Epithelial cell of proximal tubule (primary cell): ENCODE measurements at regions not wholly inside any gene's neighbourhood (a gene's known extent, or its start where the extent isn't known, plus 50 kb on each side); places are given as distances from the start of the nearest gene placed in this dataset.

Experiments
- DNase-seq: peaks from one replicate; pipeline ENCODE4 v3.0.0-alpha.2; 2011; ENCODE audit warnings: low read depth
- H3K4me3 ChIP-seq: 2 replicates; pipeline ENCODE4 v1.5.1; 2011; ENCODE audit warnings: low read depth, mild to moderate bottlenecking, low read length
- CTCF ChIP-seq: conservative IDR thresholded peaks from 2 replicates; pipeline ENCODE4 v1.5.1; 2012; ENCODE audit warnings: low read depth, mild to moderate bottlenecking, low read length

GRCh38 chr9:27756418-27756817 lies 183.1 kb upstream of the C9orf72 start:
- TF ChIP-seq CTCF = no peak
- no peak for DNase-seq
- H3K4me3 ChIP-seq = no peak overlapping the region

- TF ChIP-seq CTCF = no peak
- H3K4me3 ChIP-seq = no peak overlapping the region
- DNase-seq = no peak
Measured at GRCh38 chr9:27763831-27764230, 190.6 kb upstream of the C9orf72 start.

GRCh38 chr9:27765266-27766072 lies 192.2 kb upstream of the C9orf72 start:
- no peak for TF ChIP-seq CTCF
- H3K4me3 ChIP-seq = no peak overlapping the region
- DNase-seq = no peak

GRCh38 chr9:27766073-27766835 lies 193.0 kb upstream of the C9orf72 start:
- TF ChIP-seq CTCF = no peak
- H3K4me3 ChIP-seq = no peak overlapping the region
- DNase-seq = no peak

- no peak for TF ChIP-seq CTCF
- no peak for DNase-seq
- no peak overlapping the region for H3K4me3 ChIP-seq
Measured at GRCh38 chr9:27768781-27769180, 195.5 kb upstream of the C9orf72 start.

- DNase-seq = no peak
- no peak overlapping the region for H3K4me3 ChIP-seq
- TF ChIP-seq CTCF = no peak
Measured at GRCh38 chr9:27770541-27770940, 197.3 kb upstream of the C9orf72 start.
